ENCODE measurements at regions not wholly inside any gene's neighbourhood (a gene's known extent, or its start where the extent isn't known, plus 50 kb on each side); places are given as distances from the start of the nearest gene placed in this dataset.

DNA sequence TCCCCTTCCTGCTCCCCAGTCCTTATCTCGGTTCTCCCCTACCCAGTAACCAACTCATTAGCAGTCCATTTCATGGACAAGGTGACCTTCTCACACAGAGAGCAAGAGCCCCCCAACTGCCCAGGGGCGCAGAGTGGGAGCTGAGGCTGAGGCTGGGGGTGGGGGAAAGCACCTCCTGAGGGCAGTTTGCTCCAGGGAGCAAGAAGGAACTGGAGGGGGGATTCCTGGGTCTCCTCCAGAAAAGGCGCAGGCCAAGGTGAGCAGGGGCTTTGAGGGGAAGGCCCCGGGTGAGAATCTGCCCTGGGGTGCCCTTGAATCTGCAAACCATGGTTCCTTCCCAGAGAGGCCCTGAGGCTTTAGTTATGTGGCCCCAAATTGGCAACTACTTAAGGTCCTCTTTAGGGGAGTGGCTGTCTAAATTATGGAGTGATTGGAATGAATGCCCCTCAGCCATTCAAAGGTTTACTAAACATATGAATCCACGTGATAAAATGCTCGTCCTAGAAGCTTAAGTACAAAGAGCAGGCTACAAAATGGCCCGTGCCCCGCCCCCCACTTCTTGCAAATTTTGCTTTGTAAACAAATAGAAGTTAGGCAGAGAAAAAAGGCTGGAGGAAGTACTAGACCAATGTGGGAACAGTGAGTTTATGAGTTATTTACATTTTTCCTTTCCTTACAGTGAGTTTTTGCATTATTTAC, 123.5 kb upstream of the HS6ST1 start:
- TF ChIP-seq, protein P1, sequence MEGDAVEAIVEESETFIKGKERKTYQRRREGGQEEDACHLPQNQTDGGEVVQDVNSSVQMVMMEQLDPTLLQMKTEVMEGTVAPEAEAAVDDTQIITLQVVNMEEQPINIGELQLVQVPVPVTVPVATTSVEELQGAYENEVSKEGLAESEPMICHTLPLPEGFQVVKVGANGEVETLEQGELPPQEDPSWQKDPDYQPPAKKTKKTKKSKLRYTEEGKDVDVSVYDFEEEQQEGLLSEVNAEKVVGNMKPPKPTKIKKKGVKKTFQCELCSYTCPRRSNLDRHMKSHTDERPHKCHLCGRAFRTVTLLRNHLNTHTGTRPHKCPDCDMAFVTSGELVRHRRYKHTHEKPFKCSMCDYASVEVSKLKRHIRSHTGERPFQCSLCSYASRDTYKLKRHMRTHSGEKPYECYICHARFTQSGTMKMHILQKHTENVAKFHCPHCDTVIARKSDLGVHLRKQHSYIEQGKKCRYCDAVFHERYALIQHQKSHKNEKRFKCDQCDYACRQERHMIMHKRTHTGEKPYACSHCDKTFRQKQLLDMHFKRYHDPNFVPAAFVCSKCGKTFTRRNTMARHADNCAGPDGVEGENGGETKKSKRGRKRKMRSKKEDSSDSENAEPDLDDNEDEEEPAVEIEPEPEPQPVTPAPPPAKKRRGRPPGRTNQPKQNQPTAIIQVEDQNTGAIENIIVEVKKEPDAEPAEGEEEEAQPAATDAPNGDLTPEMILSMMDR (IDR thresholded peaks at IDR 0.05; ENCODE audit: insufficient read depth, low read length, poor library complexity, severe bottlenecking): no peak
- no peak for TF ChIP-seq EZH2phosphoT487 (conservative IDR thresholded peaks at IDR 0.05; ENCODE audit: low read length)
